ENCODE measurements at regions not wholly inside any gene's neighbourhood (a gene's known extent, or its start where the extent isn't known, plus 50 kb on each side); places are given as distances from the start of the nearest gene placed in this dataset.

DNA sequence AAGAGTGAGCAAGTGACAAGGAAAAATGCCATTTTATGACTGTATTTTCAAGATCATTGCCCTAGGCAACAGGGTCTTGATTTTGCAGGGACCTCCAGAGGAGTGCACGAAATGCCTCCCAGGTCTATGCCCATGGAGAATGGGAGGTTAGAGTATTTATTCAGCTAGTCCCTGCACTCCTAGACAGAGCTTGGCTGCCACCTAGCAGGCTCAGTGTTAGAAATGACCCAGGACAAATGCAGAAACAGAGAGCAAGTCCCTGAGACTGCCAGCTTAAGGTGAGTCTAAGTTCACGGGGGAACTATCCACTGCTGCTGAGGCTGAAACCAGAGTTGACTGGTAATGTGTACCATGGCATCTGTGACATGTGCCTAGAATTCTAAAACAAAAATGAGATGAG, 506.4 kb downstream of the MED13L start:
- 27% methylated on average over 2 of the region's 2 CpGs for WGBS (ENCODE audit: low lambda C conversion rate)
- Histone ChIP-seq H3K9ac (no peak overlapping the region), H3K79me2 (ENCODE audit: insufficient read depth) (no peaks in the 10 kb centered on the region), H2AFZ (ENCODE audit: low read depth) (no peak overlapping the region), H3K27ac (ENCODE audit: low read depth in 2 of 2, low read length in 1 of 2) (no peak overlapping the region), H4K20me1 (ENCODE audit: insufficient read depth) (no peaks in the 10 kb centered on the region), H3K4me3 (ENCODE audit: low read depth in 2 of 2, low read length in 1 of 2) (no peak overlapping the region), H3K9me2 (no peaks in the 10 kb centered on the region), H3K9me3 (no peaks in the 10 kb centered on the region), H3K4me2 (no peak overlapping the region), H3F3A (replicated peaks; ENCODE audit: insufficient read depth) (no peaks in the 10 kb centered on the region), H3K27me3 (ENCODE audit: insufficient read depth) (no peaks in the 10 kb centered on the region), H3K4me1 (ENCODE audit: control insufficient read depth in 1 of 2, insufficient read depth in 2 of 2, low read depth in 1 of 2, low read length in 1 of 2) (no peaks in the 10 kb centered on the region), H3K36me3 (replicated peaks in 1 of 2; ENCODE audit: control insufficient read depth in 1 of 2, insufficient read depth in 2 of 2, low read length in 1 of 2) (no peaks in the 10 kb centered on the region)
- CTCF ChIA-PET, result interaction anchor here (0.6 to 2.2 kb wide), 14 partner anchors 11 to 1144 kb away, joined by 3 to 9 read pairs (median 3); partner anchors contain the start of gene TBX3
- peak; percentile 20 for DNase-seq
- no peak for TF ChIP-seq TCF12 (IDR thresholded peaks at IDR 0.05)
- TF ChIP-seq, protein P1, sequence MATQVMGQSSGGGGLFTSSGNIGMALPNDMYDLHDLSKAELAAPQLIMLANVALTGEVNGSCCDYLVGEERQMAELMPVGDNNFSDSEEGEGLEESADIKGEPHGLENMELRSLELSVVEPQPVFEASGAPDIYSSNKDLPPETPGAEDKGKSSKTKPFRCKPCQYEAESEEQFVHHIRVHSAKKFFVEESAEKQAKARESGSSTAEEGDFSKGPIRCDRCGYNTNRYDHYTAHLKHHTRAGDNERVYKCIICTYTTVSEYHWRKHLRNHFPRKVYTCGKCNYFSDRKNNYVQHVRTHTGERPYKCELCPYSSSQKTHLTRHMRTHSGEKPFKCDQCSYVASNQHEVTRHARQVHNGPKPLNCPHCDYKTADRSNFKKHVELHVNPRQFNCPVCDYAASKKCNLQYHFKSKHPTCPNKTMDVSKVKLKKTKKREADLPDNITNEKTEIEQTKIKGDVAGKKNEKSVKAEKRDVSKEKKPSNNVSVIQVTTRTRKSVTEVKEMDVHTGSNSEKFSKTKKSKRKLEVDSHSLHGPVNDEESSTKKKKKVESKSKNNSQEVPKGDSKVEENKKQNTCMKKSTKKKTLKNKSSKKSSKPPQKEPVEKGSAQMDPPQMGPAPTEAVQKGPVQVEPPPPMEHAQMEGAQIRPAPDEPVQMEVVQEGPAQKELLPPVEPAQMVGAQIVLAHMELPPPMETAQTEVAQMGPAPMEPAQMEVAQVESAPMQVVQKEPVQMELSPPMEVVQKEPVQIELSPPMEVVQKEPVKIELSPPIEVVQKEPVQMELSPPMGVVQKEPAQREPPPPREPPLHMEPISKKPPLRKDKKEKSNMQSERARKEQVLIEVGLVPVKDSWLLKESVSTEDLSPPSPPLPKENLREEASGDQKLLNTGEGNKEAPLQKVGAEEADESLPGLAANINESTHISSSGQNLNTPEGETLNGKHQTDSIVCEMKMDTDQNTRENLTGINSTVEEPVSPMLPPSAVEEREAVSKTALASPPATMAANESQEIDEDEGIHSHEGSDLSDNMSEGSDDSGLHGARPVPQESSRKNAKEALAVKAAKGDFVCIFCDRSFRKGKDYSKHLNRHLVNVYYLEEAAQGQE (IDR thresholded peaks at IDR 0.05; ENCODE audit: low read depth, low read length), result no peak
- TF ChIP-seq, protein P2, sequence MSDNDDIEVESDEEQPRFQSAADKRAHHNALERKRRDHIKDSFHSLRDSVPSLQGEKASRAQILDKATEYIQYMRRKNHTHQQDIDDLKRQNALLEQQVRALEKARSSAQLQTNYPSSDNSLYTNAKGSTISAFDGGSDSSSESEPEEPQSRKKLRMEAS (IDR thresholded peaks at IDR 0.05; ENCODE audit: low read depth), result no peak
- TF ChIP-seq SMC3 (IDR thresholded peaks at IDR 0.05; ENCODE audit: low read depth, low read length), result peak; percentile 28; the same call in 1 of the 2 replicates
- TF ChIP-seq EP300 (IDR thresholded peaks at IDR 0.05; ENCODE audit: borderline replicate concordance in 1 of 2, low read depth in 1 of 2, low read length in 1 of 2), result no peak
- peak; percentile 67 for TF ChIP-seq RAD21 (IDR thresholded peaks at IDR 0.05; ENCODE audit: low read length)
- TF ChIP-seq TEAD4 (IDR thresholded peaks at IDR 0.05; ENCODE audit: borderline replicate concordance, insufficient read depth), result no peak
- no peak for TF ChIP-seq MEF2A (IDR thresholded peaks at IDR 0.05; ENCODE audit: borderline replicate concordance, low read depth)
- no peak for TF ChIP-seq EZH2phosphoT487 (IDR thresholded peaks at IDR 0.05; ENCODE audit: borderline replicate concordance, low read depth)
- no peak for TF ChIP-seq FOSL2 (IDR thresholded peaks at IDR 0.05; ENCODE audit: borderline replicate concordance, low read depth)
- TF ChIP-seq, protein P3, sequence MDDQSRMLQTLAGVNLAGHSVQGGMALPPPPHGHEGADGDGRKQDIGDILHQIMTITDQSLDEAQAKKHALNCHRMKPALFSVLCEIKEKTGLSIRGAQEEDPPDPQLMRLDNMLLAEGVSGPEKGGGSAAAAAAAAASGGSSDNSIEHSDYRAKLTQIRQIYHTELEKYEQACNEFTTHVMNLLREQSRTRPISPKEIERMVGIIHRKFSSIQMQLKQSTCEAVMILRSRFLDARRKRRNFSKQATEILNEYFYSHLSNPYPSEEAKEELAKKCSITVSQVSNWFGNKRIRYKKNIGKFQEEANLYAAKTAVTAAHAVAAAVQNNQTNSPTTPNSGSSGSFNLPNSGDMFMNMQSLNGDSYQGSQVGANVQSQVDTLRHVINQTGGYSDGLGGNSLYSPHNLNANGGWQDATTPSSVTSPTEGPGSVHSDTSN (IDR thresholded peaks at IDR 0.05), result no peak
- TF ChIP-seq, protein P4, sequence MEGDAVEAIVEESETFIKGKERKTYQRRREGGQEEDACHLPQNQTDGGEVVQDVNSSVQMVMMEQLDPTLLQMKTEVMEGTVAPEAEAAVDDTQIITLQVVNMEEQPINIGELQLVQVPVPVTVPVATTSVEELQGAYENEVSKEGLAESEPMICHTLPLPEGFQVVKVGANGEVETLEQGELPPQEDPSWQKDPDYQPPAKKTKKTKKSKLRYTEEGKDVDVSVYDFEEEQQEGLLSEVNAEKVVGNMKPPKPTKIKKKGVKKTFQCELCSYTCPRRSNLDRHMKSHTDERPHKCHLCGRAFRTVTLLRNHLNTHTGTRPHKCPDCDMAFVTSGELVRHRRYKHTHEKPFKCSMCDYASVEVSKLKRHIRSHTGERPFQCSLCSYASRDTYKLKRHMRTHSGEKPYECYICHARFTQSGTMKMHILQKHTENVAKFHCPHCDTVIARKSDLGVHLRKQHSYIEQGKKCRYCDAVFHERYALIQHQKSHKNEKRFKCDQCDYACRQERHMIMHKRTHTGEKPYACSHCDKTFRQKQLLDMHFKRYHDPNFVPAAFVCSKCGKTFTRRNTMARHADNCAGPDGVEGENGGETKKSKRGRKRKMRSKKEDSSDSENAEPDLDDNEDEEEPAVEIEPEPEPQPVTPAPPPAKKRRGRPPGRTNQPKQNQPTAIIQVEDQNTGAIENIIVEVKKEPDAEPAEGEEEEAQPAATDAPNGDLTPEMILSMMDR (IDR thresholded peaks at IDR 0.05), result no peak
- TF ChIP-seq, protein P5, sequence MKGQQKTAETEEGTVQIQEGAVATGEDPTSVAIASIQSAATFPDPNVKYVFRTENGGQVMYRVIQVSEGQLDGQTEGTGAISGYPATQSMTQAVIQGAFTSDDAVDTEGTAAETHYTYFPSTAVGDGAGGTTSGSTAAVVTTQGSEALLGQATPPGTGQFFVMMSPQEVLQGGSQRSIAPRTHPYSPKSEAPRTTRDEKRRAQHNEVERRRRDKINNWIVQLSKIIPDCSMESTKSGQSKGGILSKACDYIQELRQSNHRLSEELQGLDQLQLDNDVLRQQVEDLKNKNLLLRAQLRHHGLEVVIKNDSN (IDR thresholded peaks at IDR 0.05; ENCODE audit: borderline replicate concordance, low read depth), result no peak
- POLR2A ChIA-PET, result interaction anchor here (0.7 kb wide), 1 partner anchor 1087 kb away, joined by 3 read pairs; the partner anchor contains the start of gene TBX3

Data from SK-N-SH (cell line).